Neutrophil (primary cell): ENCODE measurements at regions not wholly inside any gene's neighbourhood (a gene's known extent, or its start where the extent isn't known, plus 50 kb on each side); places are given as distances from the start of the nearest gene placed in this dataset.

Source experiments
- H3K27ac ChIP-seq: fragments of 200-600 bp; sonication (generic); 2 replicates; pipeline ENCODE4 v1.5.1; 2016; ENCODE audit warnings: mild to moderate bottlenecking, moderate library complexity
- H3K27me3 ChIP-seq: fragments of 200-600 bp; sonication (generic); 2 replicates; pipeline ENCODE4 v1.6.0; 2016; ENCODE audit warnings: mild to moderate bottlenecking
- H3K36me3 ChIP-seq: fragments of 200-600 bp; sonication (generic); 2 replicates; pipeline ENCODE4 v1.5.1; 2017
- H3K4me1 ChIP-seq, 2 experiments: fragments of 200-600 bp in 1 of 2; sonication (generic) in 1 of 2; 1 replicate in 1 of 2; 2 replicates in 1 of 2; pipeline versions ENCODE4 v1.5.1 to v1.6.1; 2013 to 2016; ENCODE audit warnings: low read depth in 1 of 2, low read length in 1 of 2, mild to moderate bottlenecking in 1 of 2, moderate library complexity in 1 of 2; ENCODE audit not compliant: control insufficient read depth in 1 of 2, insufficient read depth in 1 of 2
- H3K4me3 ChIP-seq, 2 experiments: fragments of 200-600 bp in 1 of 2; sonication (generic) in 1 of 2; 1 replicate in 1 of 2; 2 replicates in 1 of 2; pipeline ENCODE4 v1.5.1; 2013 to 2016; ENCODE audit warnings: low read depth in 1 of 2, low read length in 1 of 2, mild to moderate bottlenecking in 1 of 2, moderate library complexity in 1 of 2
- H3K9me3 ChIP-seq: fragments of 200-600 bp; sonication (generic); 2 replicates; pipeline ENCODE4 v1.5.1; 2016
- CTCF ChIP-seq: fragments of 200-600 bp; sonication (generic); IDR thresholded peaks from 2 replicates; pipeline ENCODE4 v1.5.1; 2016; ENCODE audit warnings: antibody characterized with exemption

- no peak overlapping the region for H3K27ac ChIP-seq
- H3K36me3 ChIP-seq = no peaks in the 10 kb centered on the region
- no peak for TF ChIP-seq CTCF
- no peaks in the 10 kb centered on the region for H3K9me3 ChIP-seq
- H3K4me1 ChIP-seq = no peaks in the 10 kb centered on the region
- no peak overlapping the region for H3K4me3 ChIP-seq
- no peaks in the 10 kb centered on the region for H3K27me3 ChIP-seq
Observed at GRCh38 chr15:26102365-26102764, 239.2 kb upstream of the ATP10A start.

GRCh38 chr15:26101443-26101842, 238.3 kb upstream of the ATP10A start:
- Histone ChIP-seq H3K36me3 (no peaks in the 10 kb centered on the region), H3K27me3 (no peaks in the 10 kb centered on the region), H3K9me3 (no peaks in the 10 kb centered on the region), H3K27ac (no peak overlapping the region), H3K4me3 (no peak overlapping the region), H3K4me1 (no peaks in the 10 kb centered on the region)
- no peak for TF ChIP-seq CTCF

GRCh38 chr15:26098801-26099200, 235.7 kb upstream of the ATP10A start:
- H3K9me3 ChIP-seq = no peaks in the 10 kb centered on the region
- no peak overlapping the region for H3K4me3 ChIP-seq
- no peak overlapping the region for H3K27ac ChIP-seq
- TF ChIP-seq CTCF = no peak
- no peaks in the 10 kb centered on the region for H3K36me3 ChIP-seq
- H3K4me1 ChIP-seq = no peaks in the 10 kb centered on the region
- no peaks in the 10 kb centered on the region for H3K27me3 ChIP-seq

GRCh38 chr15:26097216-26097615, 234.1 kb upstream of the ATP10A start:
- no peak for TF ChIP-seq CTCF
- Histone ChIP-seq H3K36me3 (no peaks in the 10 kb centered on the region), H3K4me1 (no peaks in the 10 kb centered on the region), H3K4me3 (no peak overlapping the region), H3K9me3 (no peaks in the 10 kb centered on the region), H3K27me3 (no peaks in the 10 kb centered on the region), H3K27ac (no peak overlapping the region)

GRCh38 chr15:26096581-26096980, 233.5 kb upstream of the ATP10A start:
- Histone ChIP-seq H3K27ac (no peak overlapping the region), H3K36me3 (no peaks in the 10 kb centered on the region), H3K27me3 (no peaks in the 10 kb centered on the region), H3K4me1 (no peaks in the 10 kb centered on the region), H3K9me3 (no peaks in the 10 kb centered on the region), H3K4me3 (no peak overlapping the region)
- no peak for TF ChIP-seq CTCF

- no peak overlapping the region for H3K27ac ChIP-seq
- no peaks in the 10 kb centered on the region for H3K27me3 ChIP-seq
- no peaks in the 10 kb centered on the region for H3K9me3 ChIP-seq
- no peak overlapping the region for H3K4me3 ChIP-seq
- no peak for TF ChIP-seq CTCF
- H3K36me3 ChIP-seq = no peaks in the 10 kb centered on the region
- H3K4me1 ChIP-seq = no peaks in the 10 kb centered on the region
Observed at GRCh38 chr15:26095710-26096330, 232.7 kb upstream of the ATP10A start.
